DND-41 (cell line): ENCODE measurements at regions not wholly inside any gene's neighbourhood (a gene's known extent, or its start where the extent isn't known, plus 50 kb on each side); places are given as distances from the start of the nearest gene placed in this dataset.

ENCODE experiments used
- EZH2 ChIP-seq: IDR thresholded peaks from 3 replicates; pipeline ENCODE4 v1.6.1; 2012; ENCODE audit warnings: borderline replicate concordance, low read depth, mild to moderate bottlenecking, moderate library complexity, low read length, inconsistent platforms; ENCODE audit not compliant: severe bottlenecking
- TF ChIP-seq, protein P1 (sequence below): IDR thresholded peaks from 2 replicates; pipeline ENCODE4 v1.5.1; 2012; ENCODE audit warnings: borderline replicate concordance, low read length, moderate library complexity, mild to moderate bottlenecking; ENCODE audit not compliant: poor library complexity, severe bottlenecking; ENCODE audit errors: extremely low read depth

DNA sequence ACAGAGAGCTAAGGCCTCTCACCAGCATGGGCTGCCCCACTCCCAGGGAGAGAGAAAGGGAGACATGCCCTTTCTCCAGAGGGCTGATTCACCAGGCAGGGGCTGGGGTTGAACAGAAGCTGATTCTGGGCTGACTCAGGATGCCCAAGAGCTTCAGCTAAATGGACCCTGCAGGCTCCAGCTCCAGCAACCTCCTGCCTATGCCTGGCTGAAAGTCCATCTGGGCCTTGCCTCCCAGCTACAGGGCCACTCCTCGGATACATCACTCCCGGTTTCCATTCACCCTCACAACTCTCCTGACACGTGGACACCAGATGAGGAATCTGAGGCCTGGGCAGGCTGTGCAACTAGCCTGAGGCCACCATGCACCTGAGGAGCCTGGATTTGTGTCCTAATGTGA lies 215.5 kb downstream of the BUD13 start:
- TF ChIP-seq, protein P1, sequence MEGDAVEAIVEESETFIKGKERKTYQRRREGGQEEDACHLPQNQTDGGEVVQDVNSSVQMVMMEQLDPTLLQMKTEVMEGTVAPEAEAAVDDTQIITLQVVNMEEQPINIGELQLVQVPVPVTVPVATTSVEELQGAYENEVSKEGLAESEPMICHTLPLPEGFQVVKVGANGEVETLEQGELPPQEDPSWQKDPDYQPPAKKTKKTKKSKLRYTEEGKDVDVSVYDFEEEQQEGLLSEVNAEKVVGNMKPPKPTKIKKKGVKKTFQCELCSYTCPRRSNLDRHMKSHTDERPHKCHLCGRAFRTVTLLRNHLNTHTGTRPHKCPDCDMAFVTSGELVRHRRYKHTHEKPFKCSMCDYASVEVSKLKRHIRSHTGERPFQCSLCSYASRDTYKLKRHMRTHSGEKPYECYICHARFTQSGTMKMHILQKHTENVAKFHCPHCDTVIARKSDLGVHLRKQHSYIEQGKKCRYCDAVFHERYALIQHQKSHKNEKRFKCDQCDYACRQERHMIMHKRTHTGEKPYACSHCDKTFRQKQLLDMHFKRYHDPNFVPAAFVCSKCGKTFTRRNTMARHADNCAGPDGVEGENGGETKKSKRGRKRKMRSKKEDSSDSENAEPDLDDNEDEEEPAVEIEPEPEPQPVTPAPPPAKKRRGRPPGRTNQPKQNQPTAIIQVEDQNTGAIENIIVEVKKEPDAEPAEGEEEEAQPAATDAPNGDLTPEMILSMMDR, result no peak
- TF ChIP-seq EZH2, result no peak
